ENCODE measurements at regions not wholly inside any gene's neighbourhood (a gene's known extent, or its start where the extent isn't known, plus 50 kb on each side); places are given as distances from the start of the nearest gene placed in this dataset.
A peak's percentile ranks its signal among the peaks of the same experiment; 100 is the strongest.
"Not testable (repeated sequence)": the region's sequence is repeated elsewhere in the genome, so short reads cannot be mapped to it uniquely, and the experiment has no call there.

- no peaks in the 10 kb centered on the region for H3K4me1 ChIP-seq (ENCODE audit: low read depth, poor library complexity, severe bottlenecking)
- TF ChIP-seq CTCF (conservative IDR thresholded peaks at IDR 0.05; ENCODE audit: low read depth, low read length): no peak
- no peak overlapping the region for H3K9ac ChIP-seq
- no peaks in the 10 kb centered on the region for H4K20me1 ChIP-seq (ENCODE audit: insufficient read depth)
- no peaks in the 10 kb centered on the region for H3K27me3 ChIP-seq (ENCODE audit: insufficient read depth, low read depth)
- no peak overlapping the region for H2AFZ ChIP-seq (ENCODE audit: low read depth)
- H3K79me2 ChIP-seq (ENCODE audit: insufficient read depth, low read depth): no peaks in the 10 kb centered on the region
- H3K27ac ChIP-seq: no peak overlapping the region
- H3K4me3 ChIP-seq (IDR thresholded peaks at IDR 0.05; ENCODE audit: insufficient read depth, low read depth, low read length): no peak overlapping the region
- no peaks in the 10 kb centered on the region for H3K36me3 ChIP-seq (ENCODE audit: insufficient read depth)
- no peak overlapping the region for H3K4me2 ChIP-seq
Observed at GRCh38 chrX:66717926-66718325, 79.0 kb upstream of the EDA2R start.

DNA sequence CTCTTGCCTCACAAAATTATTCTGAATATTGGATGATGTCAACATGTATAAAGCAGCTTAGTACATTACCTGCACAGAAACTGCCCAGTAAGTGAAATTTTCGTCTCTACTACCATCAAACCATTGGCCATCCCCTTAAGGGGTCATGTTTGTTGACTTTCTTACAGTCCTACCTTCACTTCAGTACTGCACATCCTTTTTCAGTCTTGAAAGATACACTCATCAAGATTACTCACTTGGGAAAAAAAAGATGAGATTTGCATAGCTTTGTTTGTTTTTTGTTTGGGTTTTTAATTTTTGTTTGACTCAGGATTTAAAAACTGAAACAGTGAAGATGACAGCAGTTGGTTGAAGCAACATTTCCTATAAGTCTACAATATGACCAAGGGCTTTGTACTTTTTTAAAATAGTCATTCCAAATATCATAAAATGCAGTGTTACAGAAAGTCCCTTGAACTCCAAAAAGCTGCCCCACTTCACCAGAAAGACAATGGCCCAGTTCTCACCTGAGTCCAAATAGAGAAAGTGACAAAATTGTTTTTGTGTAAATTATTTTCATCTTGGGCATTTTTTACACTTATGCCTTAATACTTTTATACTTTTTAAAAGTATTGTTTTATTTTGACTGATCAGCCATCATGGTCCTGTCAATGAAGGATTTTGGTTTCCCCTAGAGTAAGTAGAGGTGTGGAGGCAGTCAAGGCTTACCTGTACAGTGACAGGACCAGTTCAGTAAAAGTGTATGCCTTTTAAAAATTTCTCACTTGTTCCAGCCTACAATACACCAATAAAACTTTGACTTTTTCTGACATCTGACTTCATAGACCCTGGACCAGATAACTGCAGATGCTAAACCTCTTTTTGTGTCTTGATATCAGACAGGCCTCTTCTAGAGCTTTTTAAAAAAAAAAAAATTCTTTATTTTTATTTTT lies 59.7 kb upstream of the EDA2R start:
- TF ChIP-seq CTCF (conservative IDR thresholded peaks at IDR 0.05; ENCODE audit: low read depth, low read length): no peak
- Histone ChIP-seq H3K27me3 (ENCODE audit: insufficient read depth, low read depth) (no peaks in the 10 kb centered on the region), H2AFZ (ENCODE audit: low read depth) (no peak overlapping the region), H3K4me3 (IDR thresholded peaks at IDR 0.05; ENCODE audit: insufficient read depth, low read depth, low read length) (no peak overlapping the region), H3K4me1 (ENCODE audit: low read depth, poor library complexity, severe bottlenecking) (no peaks in the 10 kb centered on the region), H3K36me3 (ENCODE audit: insufficient read depth) (no peaks in the 10 kb centered on the region), H3K27ac (no peak overlapping the region), H3K9ac (no peak overlapping the region), H4K20me1 (ENCODE audit: insufficient read depth) (no peaks in the 10 kb centered on the region), H3K79me2 (ENCODE audit: insufficient read depth, low read depth) (no peaks in the 10 kb centered on the region), H3K4me2 (no peak overlapping the region)

DNA sequence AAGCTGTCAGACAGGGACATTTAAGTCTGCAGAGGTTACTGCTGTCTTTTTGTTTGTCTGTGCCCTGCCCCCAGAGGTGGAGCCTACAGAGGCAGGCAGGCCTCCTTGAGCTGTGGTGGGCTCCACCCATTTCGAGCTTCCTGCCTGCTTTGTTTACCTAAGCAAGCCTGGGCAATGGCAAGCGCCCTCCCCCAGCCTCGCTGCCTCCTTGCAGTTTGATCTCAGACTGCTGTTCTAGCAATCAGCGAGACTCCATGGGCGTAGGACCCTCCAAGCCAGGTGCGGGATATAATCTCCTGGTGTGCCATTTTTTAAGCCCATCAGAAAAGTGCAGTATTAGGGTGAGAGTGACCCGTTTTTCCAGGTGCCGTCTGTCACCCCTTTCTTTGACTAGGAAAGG lies 53.6 kb upstream of the EDA2R start:
- H3K36me3 ChIP-seq (ENCODE audit: insufficient read depth); H3K9ac ChIP-seq; H3K4me1 ChIP-seq (ENCODE audit: low read depth, poor library complexity, severe bottlenecking); H3K27me3 ChIP-seq (ENCODE audit: insufficient read depth, low read depth); H4K20me1 ChIP-seq (ENCODE audit: insufficient read depth); H3K27ac ChIP-seq; H3K79me2 ChIP-seq (ENCODE audit: insufficient read depth, low read depth); H3K4me3 ChIP-seq (IDR thresholded peaks at IDR 0.05; ENCODE audit: insufficient read depth, low read depth, low read length): not testable (repeated sequence)
- Histone ChIP-seq H2AFZ (ENCODE audit: low read depth) (peak overlapping the region; percentile 30; the same call in 1 of the 2 replicates), H3K4me2 (0 out of 2 replicates have a peak overlapping the region, but pooled peaks have one; percentile 9)
